Astrocyte (in vitro differentiated cells and primary cell): ENCODE measurements at regions not wholly inside any gene's neighbourhood (a gene's known extent, or its start where the extent isn't known, plus 50 kb on each side); places are given as distances from the start of the nearest gene placed in this dataset.

Experiments
- CTCF ChIP-seq: IDR thresholded peaks from 2 replicates; pipeline ENCODE4 v1.5.1; 2011; ENCODE audit warnings: low read depth, mild to moderate bottlenecking, inconsistent platforms, low read length, moderate library complexity; ENCODE audit not compliant: insufficient read depth
- EZH2 ChIP-seq: IDR thresholded peaks from 2 replicates; pipeline ENCODE4 v1.6.1; 2012; ENCODE audit warnings: mild to moderate bottlenecking, low read length, inconsistent platforms; ENCODE audit not compliant: insufficient read depth

- TF ChIP-seq CTCF (no peak), EZH2 (no peak)
Measured at GRCh38 chr10:6996431-6996830, 414.4 kb downstream of the SFMBT2 start.
